ENCODE measurements at regions not wholly inside any gene's neighbourhood (a gene's known extent, or its start where the extent isn't known, plus 50 kb on each side); places are given as distances from the start of the nearest gene placed in this dataset.
"Not testable (repeated sequence)": the region's sequence is repeated elsewhere in the genome, so short reads cannot be mapped to it uniquely, and the experiment has no call there.

DNA sequence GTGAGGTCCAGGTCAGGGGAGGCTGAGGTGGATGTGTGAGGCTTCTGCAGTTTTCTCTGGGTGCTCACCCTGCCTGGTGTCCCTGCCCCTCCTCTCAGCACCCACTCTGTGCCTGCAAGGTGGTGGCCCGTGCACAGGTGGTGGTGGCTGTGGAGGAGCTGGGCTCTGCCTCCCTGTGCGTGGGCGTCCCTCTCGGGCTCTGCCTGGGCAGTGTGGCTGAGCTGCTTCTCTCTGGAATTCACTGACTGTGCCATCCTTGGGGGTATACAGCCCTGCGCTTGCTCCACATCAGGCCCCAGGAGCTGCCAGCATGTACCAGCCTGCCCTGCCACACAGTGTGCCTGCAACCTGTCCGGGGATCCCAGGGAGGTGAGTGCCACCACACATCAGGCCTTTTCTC is 369.8 kb downstream of the TMEM121 start:
- DNase-seq: not testable (repeated sequence)

- not testable (repeated sequence) for DNase-seq
Measured at GRCh38 chr14:105896961-105897724, 370.8 kb downstream of the TMEM121 start.

DNA sequence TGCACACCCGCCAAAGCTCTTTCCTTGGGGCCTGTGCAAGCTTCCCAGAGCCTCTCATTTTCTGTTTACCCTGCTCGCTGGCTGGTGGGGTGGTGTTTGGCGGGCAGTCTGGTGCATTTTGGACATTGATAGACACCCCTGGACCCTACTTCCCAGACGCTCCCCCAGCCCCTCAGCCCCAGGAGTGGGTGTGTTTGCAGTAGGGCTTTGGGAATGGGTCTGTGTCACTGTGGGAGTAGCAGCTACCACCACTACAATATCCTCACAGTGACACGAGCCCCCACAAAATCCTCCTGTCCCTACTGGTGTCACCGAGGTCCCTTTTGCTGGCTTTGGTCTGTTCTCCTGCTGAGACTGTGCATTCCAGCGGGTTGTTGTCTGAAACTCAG is 371.3 kb downstream of the TMEM121 start:
- no peak for DNase-seq

DNA sequence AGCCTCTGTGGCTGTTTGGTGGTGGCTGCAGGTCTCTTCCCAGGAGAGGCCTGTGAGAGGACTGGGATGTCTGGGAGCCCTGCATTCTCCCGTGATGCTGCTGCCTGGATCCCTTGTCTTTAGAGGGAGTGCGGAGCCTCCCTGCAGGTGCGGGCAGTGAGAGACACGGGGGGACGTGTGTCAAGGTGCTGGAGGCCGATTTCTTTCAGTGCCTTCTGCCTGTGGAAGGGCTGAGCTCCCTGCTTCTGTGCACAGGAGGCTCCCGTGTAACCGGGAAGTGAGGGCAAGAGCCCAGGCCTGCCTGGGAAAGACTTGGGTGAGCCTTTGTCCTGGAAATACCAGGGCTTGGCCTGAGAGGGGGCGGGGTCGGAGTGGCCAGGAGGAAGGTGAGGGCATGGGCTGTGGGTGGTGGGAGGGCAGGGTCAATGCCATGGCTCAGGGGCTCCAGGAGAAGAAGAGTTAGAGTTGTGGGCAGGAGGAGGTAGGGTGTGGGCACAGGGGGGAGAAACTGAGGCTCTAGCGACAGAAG is 372.2 kb downstream of the TMEM121 start:
- no peak for DNase-seq

GRCh38 chr14:105899071-105899641 is 372.8 kb downstream of the TMEM121 start:
- DNase-seq: no peak

DNA sequence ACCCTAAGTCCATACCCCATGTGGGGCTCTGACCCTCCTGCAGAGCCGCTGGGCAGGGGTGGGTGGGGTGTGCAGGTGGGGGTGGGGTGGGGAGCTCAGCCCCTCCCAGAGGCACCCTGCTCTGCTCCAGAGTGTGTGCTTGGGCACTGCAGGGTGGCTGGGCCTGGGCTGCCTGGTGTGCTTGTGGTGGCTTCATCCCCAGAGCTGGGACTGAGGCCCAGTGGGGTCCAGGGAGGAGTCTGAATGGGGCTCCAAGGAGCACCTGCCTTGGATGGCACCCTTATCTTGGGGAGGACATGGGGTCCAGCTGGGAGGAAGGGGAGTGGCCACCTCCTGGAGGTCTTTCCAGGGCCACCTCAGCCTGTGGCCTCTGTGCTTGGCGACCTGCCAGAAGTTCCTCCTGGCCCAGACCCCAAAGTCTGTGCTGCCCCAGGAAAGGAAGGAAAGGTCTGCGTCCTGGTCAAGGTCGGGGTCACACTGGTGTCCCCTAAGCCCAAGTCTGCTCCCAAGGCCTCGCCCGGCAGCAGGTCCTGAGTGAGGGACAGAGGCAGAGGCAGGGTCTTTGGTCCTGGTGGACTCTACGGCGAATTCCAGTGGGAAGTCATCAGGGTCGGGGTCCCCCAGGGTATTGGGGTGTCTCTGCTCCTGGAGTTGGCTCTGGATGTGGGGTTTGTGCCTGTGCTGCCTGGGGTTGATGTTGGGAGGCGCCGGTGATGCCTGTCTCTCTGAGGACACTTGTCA is 373.4 kb downstream of the TMEM121 start:
- DNase-seq: no peak

DNA sequence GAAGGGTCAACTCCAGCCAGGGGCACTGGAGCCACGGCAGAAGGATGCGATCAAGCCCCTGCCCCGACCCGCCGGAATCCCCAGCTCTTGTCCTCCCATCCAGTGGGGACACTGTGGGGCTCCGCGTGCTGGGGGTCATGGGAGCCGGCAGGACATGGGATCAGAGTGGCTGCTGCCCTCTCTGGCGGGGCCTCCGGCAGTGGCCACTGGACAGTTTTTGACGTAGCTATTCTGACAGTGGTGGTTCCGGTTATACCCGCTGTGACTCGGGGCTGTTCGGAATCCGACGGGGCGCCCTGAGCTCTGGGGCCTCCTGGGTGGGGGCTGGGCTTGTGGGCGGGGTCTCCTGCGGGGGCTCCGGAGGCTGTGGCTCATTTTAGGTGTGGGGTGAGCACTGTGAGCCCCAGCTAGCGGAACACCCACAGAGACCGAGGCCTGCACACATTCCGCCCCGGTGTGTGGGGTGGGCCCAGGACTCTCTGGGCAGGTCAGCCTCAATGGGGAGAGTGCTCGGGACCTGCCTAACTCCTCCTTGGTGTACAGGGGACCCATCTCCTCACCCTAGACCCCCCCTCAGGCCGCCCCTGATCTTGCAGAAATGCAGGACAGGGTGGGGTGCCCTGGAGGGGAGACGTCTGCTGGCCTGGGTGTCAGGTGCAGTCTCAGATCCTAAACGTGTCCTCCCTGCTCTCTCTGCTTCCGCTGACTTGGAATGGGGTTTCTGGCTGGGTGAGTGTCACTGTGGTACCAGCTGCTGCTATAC is 374.2 kb downstream of the TMEM121 start:
- no peak for DNase-seq

GRCh38 chr14:105901226-105901625 is 374.8 kb downstream of the TMEM121 start:
- DNase-seq: no peak

- no peak for DNase-seq
Measured at GRCh38 chr14:105902131-105902898, 375.9 kb downstream of the TMEM121 start.

GRCh38 chr14:105902899-105903165 is 376.4 kb downstream of the TMEM121 start:
- DNase-seq: not testable (repeated sequence)

DNA sequence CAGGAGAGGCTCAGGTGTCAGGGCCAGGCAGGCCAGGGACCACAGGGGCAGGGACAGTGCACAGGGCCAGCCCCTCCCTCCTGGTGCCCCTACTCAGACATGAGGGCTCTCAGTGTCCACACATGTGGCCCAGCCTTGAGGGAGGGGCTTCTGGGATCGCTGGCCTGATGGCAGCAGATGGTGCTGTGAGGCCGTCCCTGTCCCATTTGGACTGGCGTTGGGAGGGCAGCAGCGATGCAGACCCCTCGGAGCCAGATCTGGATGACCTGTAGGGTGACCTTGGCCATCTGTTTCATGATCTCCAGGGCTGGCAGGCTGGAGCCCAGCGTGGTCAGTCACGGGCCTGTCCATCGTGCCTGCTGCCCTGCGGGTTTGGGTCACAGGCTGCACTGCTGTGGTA is 377.6 kb downstream of the TMEM121 start:
- no peak for DNase-seq

DNA sequence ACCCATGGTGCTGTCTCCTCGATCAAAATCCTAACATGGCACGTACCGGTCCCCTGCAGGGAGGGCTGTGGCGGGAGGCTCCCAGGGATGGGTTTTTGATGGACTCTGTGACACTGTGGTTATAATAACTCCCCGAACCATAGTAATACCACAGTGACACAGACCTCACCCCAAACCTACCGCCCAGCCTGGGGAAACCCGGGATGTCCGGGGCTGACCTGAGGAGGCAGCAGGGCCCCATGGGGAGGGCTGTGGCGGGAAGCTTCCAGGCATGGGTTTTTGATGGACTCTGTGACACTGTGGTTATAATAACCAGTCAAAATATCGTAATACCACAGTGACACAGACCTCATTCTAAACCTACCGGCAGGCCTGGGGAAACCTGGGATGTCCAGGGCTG is 378.0 kb downstream of the TMEM121 start:
- no peak for DNase-seq

- no peak for DNase-seq
Measured at GRCh38 chr14:105905456-105905855, 379.1 kb downstream of the TMEM121 start.

DNA sequence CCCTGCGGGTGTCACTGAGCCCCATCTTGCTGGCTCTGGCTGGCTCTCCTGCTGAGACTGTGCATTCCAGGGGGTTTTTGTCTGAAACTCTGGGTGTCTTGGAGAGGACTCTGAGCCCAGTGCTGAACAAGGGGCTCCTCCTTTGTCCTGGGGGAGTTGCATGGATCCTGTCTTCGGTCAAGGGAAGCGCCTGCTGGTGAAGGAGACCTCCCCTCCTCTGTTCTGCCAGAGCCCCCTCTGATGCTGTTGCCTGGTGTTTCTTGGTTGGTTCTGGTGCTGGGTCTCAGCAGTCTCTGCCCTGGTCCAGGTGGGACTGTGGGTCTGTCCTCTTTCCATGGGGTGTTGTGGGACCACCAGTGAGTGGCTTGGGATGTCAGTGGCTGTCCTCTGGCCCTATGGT is 380.9 kb downstream of the TMEM121 start:
- no peak for DNase-seq

DNA sequence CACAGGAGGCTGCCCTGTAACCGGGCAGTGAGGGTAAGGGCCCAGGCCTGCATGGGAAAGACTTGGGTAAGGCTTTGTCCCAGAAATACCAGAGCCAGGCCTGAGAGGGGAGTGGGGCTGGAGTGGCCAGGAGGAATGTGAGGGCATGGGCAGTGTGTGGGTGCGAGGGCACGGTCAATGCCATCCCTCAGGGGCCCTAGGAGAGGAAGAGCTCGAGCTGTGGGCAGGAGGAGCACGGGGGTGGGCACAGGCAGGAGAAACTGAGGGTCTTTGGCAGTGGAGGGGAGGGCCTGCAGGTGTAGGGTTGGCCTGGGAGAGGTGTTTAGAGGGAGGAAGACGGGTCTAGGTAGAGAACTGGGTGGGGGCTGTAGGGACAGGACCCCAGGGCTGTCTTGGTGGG is 381.6 kb downstream of the TMEM121 start:
- no peak for DNase-seq

- DNase-seq: no peak
Measured at GRCh38 chr14:105908481-105908911, 382.1 kb downstream of the TMEM121 start.

DNA sequence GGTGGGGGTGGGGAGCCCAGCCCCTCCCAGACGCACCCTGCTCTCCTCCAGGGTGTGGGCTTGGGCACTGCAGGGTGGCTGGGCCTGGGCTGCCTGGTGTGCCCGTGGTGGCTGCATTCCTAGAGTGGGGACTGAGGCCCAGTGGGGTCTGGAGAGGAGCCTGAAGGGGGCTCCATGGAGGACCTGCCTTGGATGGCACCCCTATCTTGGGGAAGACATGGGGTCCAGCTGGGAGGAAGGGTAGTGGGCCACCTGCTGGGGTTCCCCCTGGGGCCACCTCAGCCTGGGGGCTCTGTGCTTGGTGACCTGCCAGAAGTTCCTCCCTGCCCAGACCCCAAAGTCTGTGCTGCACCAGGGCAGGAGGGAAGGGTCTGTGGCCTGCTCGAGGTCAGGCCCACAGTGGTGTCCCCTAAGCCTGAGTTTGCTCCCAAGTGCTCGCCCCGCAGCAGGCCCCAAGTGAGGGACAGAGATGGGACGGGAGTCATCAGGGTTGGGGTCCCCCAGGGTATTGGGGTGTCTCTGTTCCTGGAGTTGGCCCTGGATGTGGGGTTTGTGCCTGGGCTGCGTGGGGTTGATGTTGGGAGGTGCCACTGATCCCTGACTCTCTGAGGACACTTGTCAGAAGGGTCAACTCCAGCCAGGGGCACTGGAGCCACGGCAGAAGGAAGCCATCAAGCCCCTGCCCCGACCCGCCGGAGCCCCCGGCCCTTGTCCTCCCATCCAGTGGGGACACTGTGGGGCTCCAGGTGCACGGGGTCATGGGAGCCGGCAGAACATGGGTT is 382.9 kb downstream of the TMEM121 start:
- no peak for DNase-seq

GRCh38 chr14:105909828-105910120 is 383.4 kb downstream of the TMEM121 start:
- not testable (repeated sequence) for DNase-seq

DNA sequence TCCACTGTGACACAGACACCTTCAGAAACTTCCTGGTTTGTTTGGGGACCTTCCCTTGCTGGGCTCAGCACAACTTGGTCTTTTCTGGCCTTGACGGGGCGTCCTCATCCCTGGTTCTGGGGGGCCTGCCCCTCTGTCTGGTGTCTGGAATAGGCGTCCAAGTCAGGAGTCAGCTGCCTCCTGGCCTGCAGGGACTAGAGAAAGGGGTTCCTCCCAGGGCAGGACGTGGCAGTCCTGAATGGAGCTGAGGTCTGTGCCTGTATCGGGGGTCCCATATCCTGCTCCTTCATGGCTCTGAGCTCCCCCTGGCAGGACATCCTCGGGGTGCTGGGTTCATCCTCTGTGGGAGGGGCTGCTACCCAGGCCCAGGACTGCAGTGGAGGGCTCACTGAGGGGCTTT is 384.0 kb downstream of the TMEM121 start:
- no peak for DNase-seq

GRCh38 chr14:105911006-105911847 is 384.8 kb downstream of the TMEM121 start:
- no peak for DNase-seq

DNA sequence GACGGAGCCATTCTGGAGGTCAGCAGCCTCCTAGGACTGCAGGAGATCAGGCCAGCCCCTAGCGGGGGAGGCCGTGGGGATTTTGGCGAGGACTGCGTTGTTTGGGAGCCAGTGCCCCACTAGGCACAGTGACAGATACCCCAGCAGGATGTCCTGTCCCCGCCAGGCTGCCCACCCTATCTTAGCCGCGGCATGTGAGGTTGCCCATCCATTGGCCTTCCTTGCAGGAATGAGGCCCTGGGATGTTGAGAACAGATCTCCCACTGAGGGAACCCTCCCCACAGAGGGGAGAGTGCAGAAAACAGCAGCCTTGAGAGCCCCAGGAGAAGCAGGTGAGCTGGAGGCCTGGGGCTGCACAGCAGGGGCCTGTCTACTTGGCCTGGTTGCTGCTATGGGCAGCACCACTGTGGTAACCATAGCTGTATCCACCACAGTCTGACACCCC is 385.5 kb downstream of the TMEM121 start:
- not testable (repeated sequence) for DNase-seq
